GM13976 (cell line): ENCODE measurements at regions not wholly inside any gene's neighbourhood (a gene's known extent, or its start where the extent isn't known, plus 50 kb on each side); places are given as distances from the start of the nearest gene placed in this dataset.

Source experiments
- DNase-seq: peaks from one replicate; pipeline ENCODE4 v3.0.0; 2012; ENCODE audit warnings: low spot score
- CTCF ChIP-seq: IDR thresholded peaks from 2 replicates; pipeline ENCODE4 v1.5.1; 2012; ENCODE audit warnings: borderline replicate concordance, mild to moderate bottlenecking; ENCODE audit not compliant: insufficient read depth; ENCODE audit errors: extremely low read depth, missing control alignments, control extremely low read depth
- in situ Hi-C: fragments of 300-500 bp; cut with MboI; formaldehyde crosslinking; loops from one replicate; pipeline ENCODE4 v1.12.0; 2022; ENCODE audit warnings: low sequenced_read_pairs, mixed read lengths, inconsistent platforms; ENCODE audit not compliant: unreplicated experiment

- no peak for TF ChIP-seq CTCF
- no peak for DNase-seq
- in situ Hi-C loops: no loop called here
Observed at GRCh38 chrX:26050099-26050498, 88.0 kb upstream of the MAGEB18 start.

DNA sequence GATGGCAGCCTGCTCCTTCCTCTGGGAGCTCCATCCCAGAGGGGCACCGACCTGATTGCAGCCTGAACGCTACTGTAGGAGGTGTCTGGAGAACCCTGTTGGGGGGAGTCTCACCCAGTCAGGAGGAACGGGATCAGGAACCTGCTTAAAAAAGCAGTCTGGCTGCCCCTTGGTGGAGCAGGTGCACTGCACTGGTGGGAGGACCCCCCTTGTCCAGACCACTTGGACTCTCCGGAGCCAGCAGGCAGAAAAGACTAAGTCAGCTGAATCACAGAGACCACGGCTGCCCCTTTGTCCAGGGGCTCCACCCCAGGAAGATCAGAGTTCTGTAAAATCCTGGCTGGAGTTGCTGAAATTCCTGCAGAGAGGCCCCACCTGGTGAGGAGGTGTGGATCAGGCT, 67.3 kb upstream of the MAGEB18 start:
- TF ChIP-seq CTCF: no peak
- no peak for DNase-seq
- in situ Hi-C loops: no loop called here

DNA sequence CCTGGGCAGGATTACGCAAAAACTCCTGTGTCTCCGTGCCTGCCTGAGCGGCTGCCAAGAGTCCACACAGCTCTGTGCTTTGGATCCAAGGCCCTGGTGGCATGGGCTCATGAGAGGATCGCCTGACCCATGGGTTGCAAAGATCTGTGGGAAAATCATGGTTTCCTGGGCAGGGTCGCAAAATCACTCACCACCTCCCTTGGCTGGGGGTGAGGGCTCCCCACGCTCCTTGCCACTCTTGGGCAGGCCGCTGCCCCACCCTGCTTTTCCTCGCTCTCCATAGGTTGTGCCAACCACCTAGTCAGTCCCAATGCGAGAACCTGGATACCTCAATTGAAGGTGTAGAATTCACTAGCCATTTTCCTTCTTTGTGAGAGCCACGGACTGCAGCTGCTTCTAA, 66.5 kb upstream of the MAGEB18 start:
- in situ Hi-C loops: no loop called here
- DNase-seq: no peak
- no peak for TF ChIP-seq CTCF

DNA sequence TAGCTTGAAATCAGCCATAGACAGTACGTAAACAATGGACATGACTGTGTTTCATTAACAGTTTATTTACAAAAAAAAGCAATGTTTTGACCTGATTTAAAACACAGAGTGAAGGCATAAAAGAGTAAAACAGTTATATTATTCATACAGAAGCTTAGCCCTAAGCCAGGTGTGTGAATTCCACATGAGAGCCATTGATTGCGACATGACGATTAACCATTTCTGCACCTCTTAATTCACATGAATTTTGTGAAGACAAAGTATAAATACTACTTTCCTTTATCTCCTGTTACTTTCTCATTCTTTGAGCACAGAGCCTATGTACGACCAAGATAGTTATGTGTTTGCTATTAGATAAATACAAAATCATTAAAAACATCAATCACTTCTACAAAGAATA, 55.0 kb upstream of the MAGEB18 start:
- no peak for DNase-seq
- no peak for TF ChIP-seq CTCF
- in situ Hi-C loops: no loop called here
